Liver (tissue), 8 donors: ENCODE measurements at regions not wholly inside any gene's neighbourhood (a gene's known extent, or its start where the extent isn't known, plus 50 kb on each side); places are given as distances from the start of the nearest gene placed in this dataset.

Experiments
- DNase-seq: peaks from one replicate; pipeline ENCODE4 v3.0.0-alpha.2; 2017; ENCODE audit warnings: low spot score
- H3K27ac ChIP-seq, 2 donors: one replicate each; pipeline ENCODE4 v1.7.0; 2013; ENCODE audit warnings: inconsistent platforms in 2 of 2, low read length in 2 of 2, control low read depth in 1 of 2, low read depth in 1 of 2, mild to moderate bottlenecking in 1 of 2
- H3K27me3 ChIP-seq, 4 donors: one replicate each; pipeline versions ENCODE4 v1.6.1 to v1.7.0; 2013; ENCODE audit warnings: low read length in 3 of 4, inconsistent platforms in 1 of 4, mild to moderate bottlenecking in 1 of 4, moderate library complexity in 1 of 4; ENCODE audit not compliant: control insufficient read depth in 4 of 4, insufficient read depth in 4 of 4
- H3K36me3 ChIP-seq, 4 donors: one replicate each; pipeline versions ENCODE4 v1.6.1 to v1.7.0; 2013; ENCODE audit warnings: low read length in 3 of 4, mild to moderate bottlenecking in 3 of 4, low read depth in 1 of 4, moderate library complexity in 1 of 4; ENCODE audit not compliant: control insufficient read depth in 4 of 4, insufficient read depth in 3 of 4
- H3K4me1 ChIP-seq, 4 donors: one replicate each; pipeline versions ENCODE4 v1.6.1 to v1.7.0; 2013; ENCODE audit warnings: low read length in 3 of 4, mild to moderate bottlenecking in 3 of 4, moderate library complexity in 1 of 4; ENCODE audit not compliant: control insufficient read depth in 4 of 4, insufficient read depth in 4 of 4
- H3K4me3 ChIP-seq, 3 donors: one replicate each; pipeline versions ENCODE4 v1.6.1 to v1.7.0; 2013; ENCODE audit warnings: low read length in 3 of 3, control low read depth in 1 of 3, low read depth in 1 of 3, mild to moderate bottlenecking in 1 of 3
- H3K9ac ChIP-seq, 2 donors: one replicate each; pipeline ENCODE4 v1.7.0; 2013; ENCODE audit warnings: low read length in 2 of 2, mild to moderate bottlenecking in 2 of 2, moderate library complexity in 2 of 2, control low read depth in 1 of 2, low read depth in 1 of 2
- H3K9me3 ChIP-seq, 4 donors: one replicate each; pipeline versions ENCODE4 v1.6.1 to v1.7.0; 2013; ENCODE audit warnings: low read length in 3 of 4; ENCODE audit not compliant: control insufficient read depth in 4 of 4
- EGR1 ChIP-seq, 2 donors: IDR thresholded peaks; 2 replicates each; pipeline ENCODE4 v1.6.1; 2016 to 2018; ENCODE audit warnings: antibody characterized with exemption in 2 of 2, low read depth in 2 of 2
- FOXA1 ChIP-seq: IDR thresholded peaks from 2 replicates; pipeline ENCODE4 v1.6.1; 2016; ENCODE audit warnings: antibody characterized with exemption
- FOXA2 ChIP-seq: IDR thresholded peaks from 2 replicates; pipeline ENCODE4 v1.6.1; 2016; ENCODE audit warnings: antibody characterized with exemption
- GABPA ChIP-seq, 2 donors: IDR thresholded peaks in 1 of 2; conservative IDR thresholded peaks in 1 of 2; 2 replicates each; pipeline ENCODE4 v1.6.1; 2016; ENCODE audit warnings: antibody characterized with exemption in 2 of 2, mild to moderate bottlenecking in 1 of 2, moderate library complexity in 1 of 2
- HNF4A ChIP-seq, 2 donors: conservative IDR thresholded peaks; 2 replicates each; pipeline ENCODE4 v1.6.1; 2016; ENCODE audit warnings: antibody characterized with exemption in 2 of 2, mild to moderate bottlenecking in 2 of 2
- HNF4G ChIP-seq: IDR thresholded peaks from 2 replicates; pipeline ENCODE4 v1.6.1; 2016; ENCODE audit warnings: antibody characterized with exemption
- JUND ChIP-seq, 2 donors: IDR thresholded peaks; 2 replicates each; pipeline ENCODE4 v1.6.1; 2016; ENCODE audit warnings: antibody characterized with exemption in 2 of 2
- NR2F2 ChIP-seq: IDR thresholded peaks from 2 replicates; pipeline ENCODE4 v1.6.1; 2016; ENCODE audit warnings: antibody characterized with exemption
- RAD21 ChIP-seq, 2 donors: IDR thresholded peaks; 2 replicates each; pipeline ENCODE4 v1.6.1; 2016; ENCODE audit warnings: antibody characterized with exemption in 2 of 2, mild to moderate bottlenecking in 2 of 2
- SP1 ChIP-seq: IDR thresholded peaks from 2 replicates; pipeline ENCODE4 v1.6.1; 2018; ENCODE audit warnings: antibody characterized with exemption, mild to moderate bottlenecking
- TAF1 ChIP-seq: conservative IDR thresholded peaks from 2 replicates; pipeline ENCODE4 v1.6.1; 2016; ENCODE audit warnings: antibody characterized with exemption, mild to moderate bottlenecking
- YY1 ChIP-seq: IDR thresholded peaks from 2 replicates; pipeline ENCODE4 v1.6.1; 2016; ENCODE audit warnings: antibody characterized with exemption, mild to moderate bottlenecking
- WGBS: extraction: QIAGEN DNeasy Blood & Tissue Kit; methylation state at CpG from one replicate; pipeline ENCODE4 v1.1.7; 2013; 5-methylcytosine and 5-hydroxymethylcytosine counted together
- TF ChIP-seq, protein P1 (sequence below): fragments of 150-350 bp; IDR thresholded peaks from 2 replicates; pipeline ENCODE4 v1.5.1; 2017; ENCODE audit warnings: improper control_type of control experiment, low read depth, low read length; ENCODE audit not compliant: missing input control
- TF ChIP-seq, protein P2 (sequence below): IDR thresholded peaks from 2 replicates; pipeline ENCODE4 v1.6.1; 2016; ENCODE audit warnings: antibody characterized with exemption
- TF ChIP-seq, protein P3 (sequence below): IDR thresholded peaks from 2 replicates; pipeline ENCODE4 v1.6.1; 2016; ENCODE audit warnings: antibody characterized with exemption
- TF ChIP-seq, protein P4 (sequence below): IDR thresholded peaks from 2 replicates; pipeline ENCODE4 v1.6.1; 2016; ENCODE audit warnings: antibody characterized with exemption
- donor health status: healthy.
- donor health status: healthy.
- donor health status: healthy.
- donor health status: healthy.
- donor health status: healthy.

DNA sequence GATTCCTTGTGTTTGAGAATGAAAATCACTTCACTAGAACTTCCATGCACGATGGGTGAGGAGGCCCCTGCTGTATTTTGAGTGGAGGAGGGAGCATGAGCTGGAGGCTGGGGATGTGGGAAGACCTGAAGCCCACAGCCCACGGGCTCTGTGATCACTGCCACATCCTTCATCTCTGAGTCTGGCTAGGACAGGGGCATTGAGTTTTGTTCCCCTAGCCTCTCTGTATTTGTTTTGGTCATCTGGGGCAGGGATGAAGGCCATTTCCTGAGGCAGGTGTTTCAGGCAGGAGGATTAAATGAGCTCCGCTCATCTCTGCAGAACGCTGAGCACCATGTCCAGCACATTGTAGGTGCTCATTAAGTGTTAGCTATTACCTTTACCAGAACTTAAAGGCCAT is 293.6 kb downstream of the GLRX3 start:
- H3K27me3 ChIP-seq: peaks cover 0 to 3% (median 0%) of the 10 kb centered on the region in 4 donors
- H3K36me3 ChIP-seq: no peaks in the 10 kb centered on the region
- 70% methylated on average over 4 of the region's 4 CpGs for WGBS
- no peaks in the 10 kb centered on the region for H3K4me1 ChIP-seq
- H3K4me3 ChIP-seq: no peak overlapping the region
- H3K9me3 ChIP-seq: no peaks in the 10 kb centered on the region
- H3K9ac ChIP-seq: no peak overlapping the region
- peak; percentile 14 for DNase-seq
- H3K27ac ChIP-seq: no peak overlapping the region
- TF ChIP-seq FOXA2 (no peak), SP1 (no peak), JUND (IDR thresholded peaks at IDR 0.05) (no peak), GABPA (IDR thresholded peaks at IDR 0.05 in 1 of 2, conservative IDR thresholded peaks at IDR 0.05 in 1 of 2) (no peak), FOXA1 (no peak), HNF4G (no peak), YY1 (no peak), NR2F2 (no peak), EGR1 (IDR thresholded peaks at IDR 0.05; ENCODE audit: low read depth in 2 of 2) (no peak), TAF1 (no peak)
- TF ChIP-seq, protein P1, sequence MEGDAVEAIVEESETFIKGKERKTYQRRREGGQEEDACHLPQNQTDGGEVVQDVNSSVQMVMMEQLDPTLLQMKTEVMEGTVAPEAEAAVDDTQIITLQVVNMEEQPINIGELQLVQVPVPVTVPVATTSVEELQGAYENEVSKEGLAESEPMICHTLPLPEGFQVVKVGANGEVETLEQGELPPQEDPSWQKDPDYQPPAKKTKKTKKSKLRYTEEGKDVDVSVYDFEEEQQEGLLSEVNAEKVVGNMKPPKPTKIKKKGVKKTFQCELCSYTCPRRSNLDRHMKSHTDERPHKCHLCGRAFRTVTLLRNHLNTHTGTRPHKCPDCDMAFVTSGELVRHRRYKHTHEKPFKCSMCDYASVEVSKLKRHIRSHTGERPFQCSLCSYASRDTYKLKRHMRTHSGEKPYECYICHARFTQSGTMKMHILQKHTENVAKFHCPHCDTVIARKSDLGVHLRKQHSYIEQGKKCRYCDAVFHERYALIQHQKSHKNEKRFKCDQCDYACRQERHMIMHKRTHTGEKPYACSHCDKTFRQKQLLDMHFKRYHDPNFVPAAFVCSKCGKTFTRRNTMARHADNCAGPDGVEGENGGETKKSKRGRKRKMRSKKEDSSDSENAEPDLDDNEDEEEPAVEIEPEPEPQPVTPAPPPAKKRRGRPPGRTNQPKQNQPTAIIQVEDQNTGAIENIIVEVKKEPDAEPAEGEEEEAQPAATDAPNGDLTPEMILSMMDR: no peak
- TF ChIP-seq, protein P2, sequence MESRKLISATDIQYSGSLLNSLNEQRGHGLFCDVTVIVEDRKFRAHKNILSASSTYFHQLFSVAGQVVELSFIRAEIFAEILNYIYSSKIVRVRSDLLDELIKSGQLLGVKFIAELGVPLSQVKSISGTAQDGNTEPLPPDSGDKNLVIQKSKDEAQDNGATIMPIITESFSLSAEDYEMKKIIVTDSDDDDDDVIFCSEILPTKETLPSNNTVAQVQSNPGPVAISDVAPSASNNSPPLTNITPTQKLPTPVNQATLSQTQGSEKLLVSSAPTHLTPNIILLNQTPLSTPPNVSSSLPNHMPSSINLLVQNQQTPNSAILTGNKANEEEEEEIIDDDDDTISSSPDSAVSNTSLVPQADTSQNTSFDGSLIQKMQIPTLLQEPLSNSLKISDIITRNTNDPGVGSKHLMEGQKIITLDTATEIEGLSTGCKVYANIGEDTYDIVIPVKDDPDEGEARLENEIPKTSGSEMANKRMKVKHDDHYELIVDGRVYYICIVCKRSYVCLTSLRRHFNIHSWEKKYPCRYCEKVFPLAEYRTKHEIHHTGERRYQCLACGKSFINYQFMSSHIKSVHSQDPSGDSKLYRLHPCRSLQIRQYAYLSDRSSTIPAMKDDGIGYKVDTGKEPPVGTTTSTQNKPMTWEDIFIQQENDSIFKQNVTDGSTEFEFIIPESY: no peak
- TF ChIP-seq, protein P3, sequence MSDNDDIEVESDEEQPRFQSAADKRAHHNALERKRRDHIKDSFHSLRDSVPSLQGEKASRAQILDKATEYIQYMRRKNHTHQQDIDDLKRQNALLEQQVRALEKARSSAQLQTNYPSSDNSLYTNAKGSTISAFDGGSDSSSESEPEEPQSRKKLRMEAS: no peak

DNA sequence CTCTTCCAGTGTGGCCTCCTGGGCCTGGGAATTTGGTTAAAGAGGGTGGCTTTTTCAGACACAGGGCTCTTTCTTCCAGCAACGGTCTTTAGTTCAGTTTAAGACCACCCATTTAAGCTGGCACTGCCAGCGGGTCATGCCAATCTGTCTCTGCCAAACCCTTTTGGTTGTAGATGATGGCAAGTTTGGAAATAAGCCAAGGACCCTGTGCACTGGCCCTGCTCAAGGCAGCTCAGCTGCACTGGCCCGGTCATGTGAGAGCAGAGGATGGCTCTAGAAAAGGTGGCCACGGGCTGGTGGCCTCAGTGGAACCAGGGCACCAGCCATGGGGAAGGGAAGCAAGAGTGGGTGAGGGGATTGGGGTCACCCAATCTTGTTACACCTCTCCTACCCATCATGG is 294.1 kb downstream of the GLRX3 start:
- H3K27me3 ChIP-seq: no peaks in the 10 kb centered on the region
- no peak overlapping the region for H3K9ac ChIP-seq
- WGBS: 80% methylated on average over 4 of the region's 4 CpGs
- DNase-seq: no peak
- no peak overlapping the region for H3K4me3 ChIP-seq
- no peak overlapping the region for H3K27ac ChIP-seq
- TF ChIP-seq HNF4A (conservative IDR thresholded peaks at IDR 0.05): no peak
- TF ChIP-seq, protein P4, sequence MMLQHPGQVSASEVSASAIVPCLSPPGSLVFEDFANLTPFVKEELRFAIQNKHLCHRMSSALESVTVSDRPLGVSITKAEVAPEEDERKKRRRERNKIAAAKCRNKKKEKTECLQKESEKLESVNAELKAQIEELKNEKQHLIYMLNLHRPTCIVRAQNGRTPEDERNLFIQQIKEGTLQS: no peak
- TF ChIP-seq JUND (IDR thresholded peaks at IDR 0.05): no peak
- TF ChIP-seq RAD21 (IDR thresholded peaks at IDR 0.05): no peak
- TF ChIP-seq SP1: no peak
- no peak for TF ChIP-seq GABPA (IDR thresholded peaks at IDR 0.05 in 1 of 2, conservative IDR thresholded peaks at IDR 0.05 in 1 of 2)
- TF ChIP-seq NR2F2: no peak
- no peak for TF ChIP-seq HNF4G
- no peaks in the 10 kb centered on the region for H3K9me3 ChIP-seq
- no peaks in the 10 kb centered on the region for H3K36me3 ChIP-seq
- H3K4me1 ChIP-seq: no peaks in the 10 kb centered on the region
